ENCODE measurements at regions not wholly inside any gene's neighbourhood (a gene's known extent, or its start where the extent isn't known, plus 50 kb on each side); places are given as distances from the start of the nearest gene placed in this dataset.
A peak's percentile ranks its signal among the peaks of the same experiment; 100 is the strongest.

GRCh38 chr12:19572920-19573558, 133.7 kb downstream of the AEBP2 start:
- ChIA-PET CTCF (interaction anchor here (0.7 to 2.1 kb wide), 7 partner anchors 10 to 391 kb away, joined by 3 to 6 read pairs (median 3); no protein-coding TSS in a partner anchor), POLR2A (no interaction called here)
- Mint-ChIP-seq H3K4me1 (ENCODE audit: low read depth) (no peaks in the 10 kb centered on the region), H3K27me3 (ENCODE audit: low read depth) (no peaks in the 10 kb centered on the region), H3K9me3 (ENCODE audit: insufficient read depth) (no peaks in the 10 kb centered on the region), H3K36me3 (ENCODE audit: low read depth) (no peaks in the 10 kb centered on the region), H3K27ac (no peak overlapping the region), H3K4me3 (no peak overlapping the region)
- ATAC-seq (peak; percentile 51), DNase-seq (peak; percentile 61)

- H3K36me3 Mint-ChIP-seq (ENCODE audit: low read depth) = no peaks in the 10 kb centered on the region
- H3K27ac Mint-ChIP-seq = no peak overlapping the region
- no peaks in the 10 kb centered on the region for H3K4me1 Mint-ChIP-seq (ENCODE audit: low read depth)
- CTCF ChIA-PET = interaction anchor here (0.9 to 2.1 kb wide), 5 partner anchors 11 to 75 kb away, joined by 3 to 6 read pairs (median 3); no protein-coding TSS in a partner anchor
- no peaks in the 10 kb centered on the region for H3K9me3 Mint-ChIP-seq (ENCODE audit: insufficient read depth)
- H3K4me3 Mint-ChIP-seq = no peak overlapping the region
- POLR2A ChIA-PET = no interaction called here
- no peaks in the 10 kb centered on the region for H3K27me3 Mint-ChIP-seq (ENCODE audit: low read depth)
- DNase-seq (no peak), ATAC-seq (no peak)
Observed at GRCh38 chr12:19573866-19574265, 134.6 kb downstream of the AEBP2 start.

- Mint-ChIP-seq H3K4me1 (ENCODE audit: low read depth) (no peaks in the 10 kb centered on the region), H3K27me3 (ENCODE audit: low read depth) (no peaks in the 10 kb centered on the region), H3K9me3 (ENCODE audit: insufficient read depth) (no peaks in the 10 kb centered on the region), H3K4me3 (no peak overlapping the region), H3K36me3 (ENCODE audit: low read depth) (peaks cover 2% of the 10 kb centered on the region), H3K27ac (no peak overlapping the region)
- POLR2A ChIA-PET = no interaction called here
- CTCF ChIA-PET = interaction anchor here (0.9 to 1.2 kb wide), 2 partner anchors 10 to 15 kb away, joined by 3 read pairs; no protein-coding TSS in a partner anchor
- no peak for DNase-seq
- ATAC-seq = no peak
Observed at GRCh38 chr12:19574601-19575000, 135.3 kb downstream of the AEBP2 start.

GRCh38 chr12:19575337-19576243, 136.3 kb downstream of the AEBP2 start:
- ChIA-PET POLR2A (no interaction called here), CTCF (interaction anchor here (1.2 kb wide), 1 partner anchor 11 kb away, joined by 3 read pairs; no protein-coding TSS in a partner anchor)
- Mint-ChIP-seq H3K27me3 (ENCODE audit: low read depth) (no peaks in the 10 kb centered on the region), H3K9me3 (ENCODE audit: insufficient read depth) (no peaks in the 10 kb centered on the region), H3K36me3 (ENCODE audit: low read depth) (peaks cover 2% of the 10 kb centered on the region), H3K4me3 (no peak overlapping the region), H3K4me1 (ENCODE audit: low read depth) (no peaks in the 10 kb centered on the region), H3K27ac (no peak overlapping the region)
- DNase-seq (no peak), ATAC-seq (no peak)

- CTCF ChIA-PET = no interaction called here
- H3K4me3 Mint-ChIP-seq = no peak overlapping the region
Observed at GRCh38 chr12:19576506-19577280, 137.4 kb downstream of the AEBP2 start.

GRCh38 chr12:19577281-19577530, 137.9 kb downstream of the AEBP2 start:
- H3K4me1 Mint-ChIP-seq (ENCODE audit: low read depth) = no peaks in the 10 kb centered on the region
- no peak overlapping the region for H3K4me3 Mint-ChIP-seq
- ChIA-PET CTCF (no interaction called here), POLR2A (no interaction called here)
- ATAC-seq (no peak), DNase-seq (no peak)
- peaks cover 7% of the 10 kb centered on the region for H3K9me3 Mint-ChIP-seq (ENCODE audit: insufficient read depth)
- H3K27me3 Mint-ChIP-seq (ENCODE audit: low read depth) = no peaks in the 10 kb centered on the region
- no peak overlapping the region for H3K27ac Mint-ChIP-seq
- H3K36me3 Mint-ChIP-seq (ENCODE audit: low read depth) = peaks cover 4% of the 10 kb centered on the region

More at GRCh38 chr12:19576506-19577280, 137.4 kb downstream of the AEBP2 start:
- no peak overlapping the region for H3K27ac Mint-ChIP-seq
- H3K4me1 Mint-ChIP-seq (ENCODE audit: low read depth) = no peaks in the 10 kb centered on the region
- peaks cover 5% of the 10 kb centered on the region for H3K9me3 Mint-ChIP-seq (ENCODE audit: insufficient read depth)
- no peak for DNase-seq
- ATAC-seq = no peak
- H3K36me3 Mint-ChIP-seq (ENCODE audit: low read depth) = peaks cover 2% of the 10 kb centered on the region
- no peaks in the 10 kb centered on the region for H3K27me3 Mint-ChIP-seq (ENCODE audit: low read depth)
- POLR2A ChIA-PET = no interaction called here

- ChIA-PET POLR2A (no interaction called here), CTCF (interaction anchor here (0.6 to 1.1 kb wide), 2 partner anchors 13 to 27 kb away, joined by 3 to 4 read pairs; no protein-coding TSS in a partner anchor)
- ATAC-seq = no peak
- H3K9me3 Mint-ChIP-seq (ENCODE audit: insufficient read depth) = peaks cover 26% of the 10 kb centered on the region
- H3K27ac Mint-ChIP-seq = no peak overlapping the region
- H3K4me1 Mint-ChIP-seq (ENCODE audit: low read depth) = no peaks in the 10 kb centered on the region
- H3K36me3 Mint-ChIP-seq (ENCODE audit: low read depth) = peaks cover 21% of the 10 kb centered on the region
- H3K4me3 Mint-ChIP-seq = no peak overlapping the region
- H3K27me3 Mint-ChIP-seq (ENCODE audit: low read depth) = no peaks in the 10 kb centered on the region
- no peak for DNase-seq
Observed at GRCh38 chr12:19584732-19585131, 145.4 kb downstream of the AEBP2 start.

GRCh38 chr12:19588951-19589350, 149.7 kb downstream of the AEBP2 start:
- no peaks in the 10 kb centered on the region for H3K4me1 Mint-ChIP-seq (ENCODE audit: low read depth)
- no peaks in the 10 kb centered on the region for H3K27me3 Mint-ChIP-seq (ENCODE audit: low read depth)
- H3K4me3 Mint-ChIP-seq = no peak overlapping the region
- ChIA-PET CTCF (no interaction called here), POLR2A (no interaction called here)
- ATAC-seq = no peak
- peaks cover 10% of the 10 kb centered on the region for H3K9me3 Mint-ChIP-seq (ENCODE audit: insufficient read depth)
- peaks cover 9% of the 10 kb centered on the region for H3K36me3 Mint-ChIP-seq (ENCODE audit: low read depth)
- H3K27ac Mint-ChIP-seq = no peak overlapping the region
- no peak for DNase-seq

GRCh38 chr12:19591951-19592350, 152.7 kb downstream of the AEBP2 start:
- POLR2A ChIA-PET = no interaction called here
- no peaks in the 10 kb centered on the region for H3K27me3 Mint-ChIP-seq (ENCODE audit: low read depth)
- DNase-seq (no peak), ATAC-seq (no peak)
- CTCF ChIA-PET = no interaction called here
- no peaks in the 10 kb centered on the region for H3K4me1 Mint-ChIP-seq (ENCODE audit: low read depth)
- H3K27ac Mint-ChIP-seq = no peak overlapping the region
- no peaks in the 10 kb centered on the region for H3K36me3 Mint-ChIP-seq (ENCODE audit: low read depth)
- no peaks in the 10 kb centered on the region for H3K9me3 Mint-ChIP-seq (ENCODE audit: insufficient read depth)
- no peak overlapping the region for H3K4me3 Mint-ChIP-seq

- no peak for DNase-seq
- Mint-ChIP-seq H3K36me3 (ENCODE audit: low read depth) (no peaks in the 10 kb centered on the region), H3K9me3 (ENCODE audit: insufficient read depth) (no peaks in the 10 kb centered on the region), H3K27ac (no peak overlapping the region), H3K4me1 (ENCODE audit: low read depth) (no peaks in the 10 kb centered on the region), H3K27me3 (ENCODE audit: low read depth) (no peaks in the 10 kb centered on the region), H3K4me3 (no peak overlapping the region)
- POLR2A ChIA-PET = no interaction called here
- ATAC-seq = no peak
- CTCF ChIA-PET = no interaction called here
Observed at GRCh38 chr12:19596434-19597166, 157.3 kb downstream of the AEBP2 start.

GRCh38 chr12:19597167-19598026, 158.1 kb downstream of the AEBP2 start:
- ATAC-seq (no peak), DNase-seq (no peak)
- POLR2A ChIA-PET = no interaction called here
- no peak overlapping the region for H3K27ac Mint-ChIP-seq
- H3K4me3 Mint-ChIP-seq = no peak overlapping the region
- CTCF ChIA-PET = no interaction called here
- H3K4me1 Mint-ChIP-seq (ENCODE audit: low read depth) = no peaks in the 10 kb centered on the region
- no peaks in the 10 kb centered on the region for H3K27me3 Mint-ChIP-seq (ENCODE audit: low read depth)
- H3K9me3 Mint-ChIP-seq (ENCODE audit: insufficient read depth) = no peaks in the 10 kb centered on the region
- H3K36me3 Mint-ChIP-seq (ENCODE audit: low read depth) = no peaks in the 10 kb centered on the region

All from activated CD8-positive, alpha-beta T cell treated with anti-CD3 and anti-CD28 coated beads, Interleukin-2, amount 10 ng/mL, durations not matched to agents 7 days and 5 days (primary cell).